GM19328 (cell line): ENCODE measurements at regions not wholly inside any gene's neighbourhood (a gene's known extent, or its start where the extent isn't known, plus 50 kb on each side); places are given as distances from the start of the nearest gene placed in this dataset.
"Not testable (repeated sequence)": the region's sequence is repeated elsewhere in the genome, so short reads cannot be mapped to it uniquely, and the experiment has no call there.

Experiments used
- ATAC-seq: cut with Tn5 transposase; IDR thresholded peaks from one replicate; pipeline ENCODE4 v1.9.1; 2021; ENCODE audit warnings: mild to moderate bottlenecking, moderate library complexity; ENCODE audit not compliant: unreplicated experiment

DNA sequence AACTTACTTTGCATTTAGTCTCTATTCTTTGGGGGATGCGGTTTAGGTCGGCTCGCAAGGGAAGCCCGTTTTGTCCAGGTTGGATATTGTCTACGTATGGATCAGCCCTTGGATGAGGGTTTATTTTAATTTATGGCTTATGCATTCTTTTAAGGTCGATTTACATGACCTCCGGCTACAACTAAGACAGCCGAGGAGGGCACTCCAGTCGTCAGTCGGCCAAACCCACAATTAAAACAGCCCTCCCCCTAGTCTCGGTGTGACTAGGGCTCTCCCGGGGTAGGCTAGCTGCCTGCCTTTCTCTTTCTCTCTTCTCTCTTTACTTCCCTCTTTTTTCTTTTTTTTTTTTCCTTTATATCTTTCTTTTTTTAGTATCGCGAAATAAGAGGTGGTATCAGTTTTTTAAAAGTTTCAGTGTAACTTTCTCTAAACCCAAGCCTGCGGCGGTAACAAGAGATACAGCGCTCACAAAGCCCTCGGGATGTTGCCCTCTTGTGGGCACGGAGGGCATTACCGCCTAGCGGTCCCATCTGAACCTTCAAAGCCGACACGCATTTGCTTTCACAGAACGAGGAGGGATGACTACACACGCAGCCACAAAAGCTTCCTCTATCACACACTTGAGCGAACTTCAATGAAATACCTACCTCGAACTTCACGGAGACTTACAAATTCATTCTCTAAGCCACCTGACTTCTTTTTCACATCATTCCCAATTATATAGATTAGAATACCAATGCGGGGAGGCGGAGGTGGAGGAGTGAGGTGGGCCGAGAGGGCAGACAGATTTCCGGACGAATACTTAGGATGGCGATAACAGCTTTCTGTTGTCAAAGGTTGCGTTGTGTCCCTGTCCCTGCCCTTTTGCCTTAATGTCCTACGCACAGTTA lies 132.3 kb upstream of the C11orf58 start:
- ATAC-seq = peak; percentile 68

DNA sequence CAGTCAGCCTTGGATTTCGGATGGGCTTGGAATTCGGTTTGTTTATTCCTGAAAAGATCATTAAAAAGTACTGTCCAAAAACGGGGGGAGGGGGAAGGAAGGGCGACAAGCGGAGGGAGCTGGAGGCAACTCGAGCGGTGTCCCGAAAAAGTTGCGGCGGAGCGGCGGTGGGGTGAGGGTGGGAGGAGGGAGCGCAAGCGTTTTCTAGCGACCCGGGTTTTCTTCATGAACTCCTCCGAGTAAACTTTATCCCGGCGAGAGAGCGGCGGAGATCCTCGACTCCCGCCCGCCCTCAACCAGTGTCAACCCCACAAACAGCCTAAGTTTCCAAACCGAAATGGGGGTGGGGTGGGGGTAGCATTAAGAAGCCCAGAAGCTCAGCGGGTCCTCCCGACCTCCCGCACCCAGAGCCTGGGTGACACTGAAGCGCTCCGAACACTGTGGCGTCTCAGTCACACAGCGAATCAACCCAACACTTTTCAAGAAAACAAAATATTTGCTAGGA lies 133.0 kb upstream of the C11orf58 start:
- ATAC-seq = no peak

DNA sequence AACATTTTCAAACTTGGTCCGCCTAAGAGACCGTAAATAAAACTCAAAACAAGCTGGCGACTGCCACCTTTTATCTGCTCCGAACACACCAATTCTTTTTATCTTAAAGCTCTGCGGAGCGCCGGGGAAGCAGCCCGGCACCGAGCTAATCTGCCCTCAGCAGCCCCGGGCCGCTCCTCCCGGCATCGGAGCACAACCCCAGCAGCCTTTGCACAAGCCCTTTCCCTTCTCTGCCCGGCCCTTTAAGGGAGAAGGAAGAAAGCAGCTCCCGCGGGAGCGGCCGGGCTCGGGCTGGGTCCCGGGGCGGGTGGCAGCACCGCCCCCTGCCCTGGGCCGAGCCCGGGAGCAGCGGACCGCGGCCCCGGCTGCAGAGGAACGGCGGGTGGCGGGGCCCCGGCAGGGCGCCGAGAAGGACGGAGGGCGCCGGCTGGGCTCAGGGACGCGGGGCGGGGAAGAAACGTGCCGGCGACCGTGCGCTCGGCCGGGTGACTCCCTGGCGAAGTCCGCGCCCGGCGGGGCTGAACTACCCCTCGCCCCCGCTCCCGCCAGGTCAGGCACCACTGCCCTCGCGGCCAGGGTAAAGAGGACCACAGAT lies 133.6 kb upstream of the C11orf58 start:
- no peak for ATAC-seq

DNA sequence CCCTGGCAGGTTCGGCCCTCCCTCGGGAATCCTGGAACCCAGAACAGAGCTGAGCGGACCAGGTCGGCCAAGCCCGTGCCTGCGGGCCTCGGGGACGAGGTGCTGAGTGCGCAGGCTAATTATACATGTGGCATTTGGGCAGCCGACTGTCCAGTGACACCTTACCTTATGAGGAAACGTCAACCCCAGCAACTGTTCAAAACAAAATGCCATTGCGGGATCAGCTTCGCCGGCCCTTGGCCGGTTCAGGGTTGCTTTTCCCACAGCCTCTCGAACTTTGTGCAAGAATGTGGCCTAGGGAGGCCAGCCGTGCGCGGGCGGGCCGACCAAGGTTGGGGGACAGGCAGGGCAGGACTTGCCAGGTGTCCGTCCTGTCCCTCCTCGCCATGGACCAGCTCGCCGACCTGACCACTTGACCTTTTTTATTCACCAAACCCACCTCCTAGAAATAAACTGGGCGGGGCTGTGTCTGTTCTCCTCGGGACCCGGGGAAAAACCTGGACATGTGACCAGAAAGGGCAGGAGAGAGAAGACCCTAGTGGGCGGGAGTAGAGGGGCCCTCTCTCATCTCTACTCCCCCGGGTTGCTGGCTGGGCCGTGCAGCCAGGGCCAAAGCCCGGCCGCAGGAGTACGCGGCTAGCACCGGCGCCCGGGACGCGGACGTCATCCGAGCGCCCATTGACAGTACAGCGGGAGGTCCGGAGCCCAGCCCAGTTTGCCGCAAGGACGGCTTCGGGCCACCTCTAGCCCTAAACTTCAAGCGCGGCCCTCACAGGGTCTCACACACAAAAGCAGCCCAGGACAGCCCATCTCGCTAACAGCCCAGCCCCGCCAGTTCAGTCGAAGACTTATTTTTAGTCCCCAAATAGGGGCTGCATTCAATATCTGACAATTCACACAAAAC lies 134.3 kb upstream of the C11orf58 start:
- no peak for ATAC-seq

DNA sequence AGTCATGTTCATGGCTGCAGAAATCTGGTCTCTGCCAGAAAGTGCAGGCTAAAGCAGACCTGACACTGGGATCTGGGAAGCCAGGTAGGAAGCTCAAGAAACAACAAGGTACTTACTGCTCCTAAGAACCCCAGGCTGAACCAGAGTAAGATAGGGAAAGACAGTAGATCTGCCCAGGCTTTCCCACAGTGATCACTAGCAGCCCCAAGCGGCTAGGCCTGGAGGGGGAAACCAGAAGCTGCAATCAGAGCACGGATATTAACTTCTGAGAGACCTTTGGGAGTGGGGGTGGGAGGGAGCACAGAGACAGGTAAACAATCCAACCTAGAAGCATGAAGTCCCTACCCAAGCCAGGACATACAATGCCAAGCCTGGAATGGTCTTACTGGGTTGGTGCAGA lies 135.2 kb upstream of the C11orf58 start:
- ATAC-seq = no peak

DNA sequence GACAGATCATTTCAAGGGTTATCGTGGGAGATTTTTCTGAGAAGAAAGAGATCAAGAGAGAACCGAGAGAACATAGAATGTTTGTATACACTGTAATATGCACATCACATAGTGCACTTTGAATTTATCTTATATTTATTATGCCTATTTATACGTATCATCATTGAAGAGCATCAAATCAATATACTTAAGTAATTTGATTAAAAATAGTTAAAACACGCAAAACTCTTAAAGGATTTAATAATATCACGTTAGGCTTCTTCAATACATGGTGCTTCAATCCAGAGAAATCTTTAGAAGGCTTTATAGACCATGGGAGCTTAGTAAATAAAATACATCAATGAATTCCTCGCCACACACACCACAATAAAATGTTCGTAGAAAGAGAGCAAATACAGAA lies 139.5 kb upstream of the C11orf58 start:
- ATAC-seq = no peak

DNA sequence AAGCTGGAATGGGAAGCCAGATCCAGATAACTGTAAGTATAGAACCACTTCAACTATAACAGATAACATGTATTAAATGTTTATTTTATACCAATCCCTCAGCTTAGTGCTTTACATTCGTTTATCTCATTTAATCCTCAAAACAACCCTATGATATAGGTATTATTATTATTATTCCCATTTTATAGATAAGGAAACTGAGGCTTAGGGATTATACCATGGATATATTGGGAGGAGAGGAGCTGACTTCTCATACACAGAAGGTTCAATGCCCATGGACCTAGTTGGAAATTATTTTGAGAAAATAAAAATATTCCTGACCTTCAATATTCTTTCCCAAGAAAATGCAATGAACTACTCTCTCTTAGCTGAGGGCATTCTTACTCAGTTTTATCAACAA lies 140.4 kb upstream of the C11orf58 start:
- ATAC-seq = no peak

DNA sequence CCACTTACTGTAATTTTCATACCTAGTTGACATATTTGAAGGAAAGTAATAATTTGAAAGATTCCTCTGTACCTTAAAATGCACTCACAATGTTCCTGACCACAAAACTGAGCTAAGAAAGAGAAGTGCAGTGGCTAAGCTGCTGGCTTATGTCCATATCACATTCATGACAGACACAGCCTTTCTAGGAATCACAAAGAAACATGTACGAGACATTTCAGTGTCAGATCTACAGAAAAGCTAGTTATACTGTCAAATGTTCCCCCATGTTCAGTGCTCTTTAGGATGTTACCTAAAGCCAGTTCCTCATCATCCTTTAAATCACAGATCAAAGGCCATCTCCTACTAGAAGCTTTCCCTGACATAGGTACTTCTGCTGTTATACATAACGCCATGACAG lies 142.2 kb upstream of the C11orf58 start:
- no peak for ATAC-seq

DNA sequence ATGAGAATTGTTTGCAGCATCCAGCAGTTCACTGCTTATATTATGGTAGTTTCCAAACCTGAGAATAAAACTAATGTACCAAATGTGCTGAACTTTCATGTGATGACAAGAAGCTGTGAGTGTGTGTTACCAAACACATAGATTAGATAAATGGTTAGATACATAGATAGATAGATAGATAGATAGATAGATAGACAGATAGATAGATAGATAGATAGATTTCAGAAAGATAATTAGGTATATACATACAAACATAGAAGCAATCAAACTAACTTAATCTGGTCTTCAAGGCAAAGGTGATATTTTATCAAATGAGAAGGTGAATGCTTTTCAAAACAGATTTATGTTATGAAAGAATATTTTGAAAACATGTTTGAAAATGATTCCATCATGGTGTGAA lies 147.3 kb upstream of the C11orf58 start:
- no peak for ATAC-seq

DNA sequence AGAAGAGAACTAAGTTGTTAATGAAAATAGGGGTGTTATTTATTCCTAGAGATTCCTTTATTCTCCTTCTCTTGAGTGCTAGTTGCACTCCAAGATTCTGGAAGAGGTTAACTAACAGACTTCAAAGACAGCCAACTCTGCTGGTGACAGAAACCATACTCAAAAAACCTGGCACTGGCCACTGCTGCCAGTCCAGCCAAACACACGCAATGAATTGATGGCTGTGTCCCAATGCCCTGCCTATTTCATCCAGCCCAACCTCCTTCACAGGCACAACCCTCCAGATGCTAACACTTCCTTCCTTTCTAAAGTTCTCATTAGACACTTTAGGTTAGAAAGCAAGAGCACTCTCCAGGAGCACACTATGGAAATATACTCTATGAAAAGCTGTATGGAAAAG lies 150.8 kb upstream of the C11orf58 start:
- ATAC-seq = no peak

DNA sequence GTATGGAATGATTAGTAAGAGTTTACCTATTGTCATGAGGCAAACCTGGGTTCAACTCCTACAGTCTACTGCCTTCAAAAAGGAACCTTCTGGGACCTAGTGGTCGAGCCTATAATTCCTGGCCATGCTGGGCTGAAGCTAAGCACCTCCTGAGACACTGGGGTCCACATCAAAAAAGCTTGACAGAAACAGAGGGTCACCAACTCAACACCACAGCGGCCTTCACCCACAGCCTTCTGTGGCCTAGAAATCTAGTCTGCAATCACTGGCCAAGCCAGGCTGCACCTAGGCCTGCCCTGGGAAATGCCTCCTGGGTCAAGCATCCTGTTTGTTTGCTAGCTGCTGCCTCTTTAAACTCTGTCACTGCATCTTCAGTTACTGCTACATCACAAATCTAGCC lies 153.9 kb upstream of the C11orf58 start:
- no peak for ATAC-seq

DNA sequence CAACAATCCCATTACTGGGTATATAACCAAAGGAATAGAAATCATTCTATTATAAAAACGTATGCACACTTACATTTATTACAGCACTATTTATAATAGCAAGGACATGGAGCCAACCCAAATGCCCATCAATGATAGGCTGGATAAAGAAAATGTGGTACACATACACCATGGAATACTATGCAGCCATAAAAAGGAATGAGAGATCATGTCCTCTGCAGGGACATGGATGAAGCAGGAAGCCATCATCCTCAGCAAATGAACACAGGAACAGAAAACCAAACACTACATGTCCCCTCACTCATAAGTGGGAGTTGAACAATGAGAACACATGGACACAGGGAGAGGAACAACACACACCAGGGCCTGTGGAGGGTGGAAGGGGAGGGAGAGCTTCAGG lies 157.4 kb upstream of the C11orf58 start:
- ATAC-seq = not testable (repeated sequence)

DNA sequence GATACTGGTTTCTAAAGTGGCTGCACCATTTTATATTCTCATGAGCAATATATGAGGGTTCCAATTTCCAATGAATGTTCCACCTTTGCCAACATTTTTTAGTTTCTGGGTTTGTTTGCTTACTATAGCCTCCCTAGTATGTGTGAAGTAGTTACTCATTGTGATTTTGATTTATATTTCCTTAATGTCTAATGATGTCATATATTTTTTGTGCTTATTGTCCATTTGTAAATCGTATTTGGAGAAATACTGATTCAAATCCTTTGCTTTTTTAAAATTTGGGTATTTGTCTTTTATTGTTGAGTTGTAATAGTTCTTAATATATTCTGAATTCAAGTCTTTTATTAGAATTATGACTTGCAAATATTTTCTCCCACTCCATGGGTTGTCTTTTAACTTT lies 161.0 kb upstream of the C11orf58 start:
- no peak for ATAC-seq

DNA sequence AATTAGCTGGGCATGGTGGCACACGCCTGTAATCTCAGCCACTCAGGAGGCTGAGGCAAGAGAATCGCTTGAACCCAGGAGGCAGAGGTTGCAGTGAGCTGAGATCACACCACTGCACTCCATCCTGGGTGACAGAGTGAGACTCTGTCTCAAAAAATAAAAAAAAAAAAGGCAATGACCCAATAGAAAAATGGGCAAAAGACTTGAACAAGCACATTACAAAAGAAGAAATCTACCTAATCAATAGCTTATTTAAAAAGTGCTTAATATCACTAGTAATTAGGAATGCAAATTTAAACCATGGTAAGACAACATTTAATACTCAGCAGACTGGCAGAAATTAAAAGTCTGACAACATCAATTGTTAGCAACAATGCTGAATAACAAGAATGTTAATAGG lies 163.6 kb upstream of the C11orf58 start:
- ATAC-seq = not testable (repeated sequence)

DNA sequence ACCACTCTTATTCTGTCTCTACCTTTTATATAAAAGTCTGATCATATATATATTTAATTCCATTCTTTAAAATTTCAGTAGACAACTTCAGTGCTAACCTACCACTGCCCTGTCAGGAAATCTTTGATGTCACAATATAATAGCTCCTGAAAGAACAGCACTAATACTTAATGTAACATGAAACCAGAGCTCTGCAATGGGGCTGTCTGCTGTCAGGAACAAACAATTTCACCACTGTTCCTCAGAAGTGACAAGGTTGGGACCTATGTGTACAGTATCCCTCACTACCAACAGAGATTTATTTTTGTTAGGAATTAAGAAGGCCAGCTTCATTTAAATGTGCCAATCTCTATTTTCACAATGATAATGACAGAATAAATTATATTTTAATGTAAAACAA lies 165.5 kb upstream of the C11orf58 start:
- no peak for ATAC-seq

DNA sequence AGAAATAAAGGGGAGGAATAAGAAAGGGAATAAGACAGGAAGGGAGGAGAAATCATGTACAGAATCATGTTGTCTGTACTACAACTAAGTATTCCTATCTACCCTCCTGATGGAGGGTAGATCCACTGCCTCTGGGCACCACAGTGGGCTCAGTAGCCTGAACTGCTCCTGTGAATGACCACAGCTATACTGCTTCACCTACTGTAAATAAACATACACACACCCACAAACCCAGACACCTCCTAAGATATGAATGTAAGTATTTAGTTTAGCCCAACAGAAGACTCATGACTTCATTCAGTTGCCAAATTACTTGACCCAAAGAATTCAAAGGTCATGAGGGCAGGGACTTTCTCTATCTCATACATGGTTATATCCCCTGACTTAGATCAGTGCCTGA lies 177.3 kb upstream of the C11orf58 start:
- ATAC-seq = no peak

DNA sequence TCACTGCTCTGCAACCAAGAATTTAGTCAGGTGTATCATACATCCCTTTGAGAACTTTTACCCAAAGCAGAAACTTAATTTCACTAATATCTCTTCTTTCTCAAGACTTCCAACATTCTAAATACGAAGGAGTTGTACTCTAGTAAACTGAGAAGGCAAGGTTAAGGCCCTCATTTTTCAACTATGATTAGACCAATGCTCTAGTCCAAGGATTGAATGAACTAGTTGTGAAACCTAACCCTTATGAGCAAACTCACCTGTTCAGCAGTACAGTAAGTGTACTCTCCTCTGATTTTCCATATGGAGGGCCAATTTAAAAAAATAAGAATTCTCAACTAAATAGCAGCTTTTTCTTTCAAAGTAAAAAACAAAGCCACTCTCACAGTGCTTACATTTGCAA lies 180.0 kb upstream of the C11orf58 start:
- no peak for ATAC-seq

DNA sequence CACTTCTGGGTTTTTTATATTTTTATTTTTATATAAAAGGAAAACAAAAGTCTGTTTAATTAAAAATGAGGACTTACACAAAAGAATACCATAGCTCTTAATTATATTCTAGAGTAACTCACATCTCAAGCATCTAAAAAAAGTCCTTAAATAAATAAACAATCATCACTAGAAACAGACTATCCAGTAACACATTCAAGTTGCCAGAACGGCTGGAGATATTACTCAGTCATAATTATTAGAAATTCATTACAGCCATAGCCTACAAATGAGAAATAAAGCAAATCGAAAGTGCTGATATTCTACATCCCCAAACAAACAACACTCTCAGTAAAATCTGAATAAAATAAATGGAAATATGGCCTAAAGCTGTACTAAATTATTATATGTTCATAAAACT lies 182.5 kb upstream of the C11orf58 start:
- no peak for ATAC-seq

DNA sequence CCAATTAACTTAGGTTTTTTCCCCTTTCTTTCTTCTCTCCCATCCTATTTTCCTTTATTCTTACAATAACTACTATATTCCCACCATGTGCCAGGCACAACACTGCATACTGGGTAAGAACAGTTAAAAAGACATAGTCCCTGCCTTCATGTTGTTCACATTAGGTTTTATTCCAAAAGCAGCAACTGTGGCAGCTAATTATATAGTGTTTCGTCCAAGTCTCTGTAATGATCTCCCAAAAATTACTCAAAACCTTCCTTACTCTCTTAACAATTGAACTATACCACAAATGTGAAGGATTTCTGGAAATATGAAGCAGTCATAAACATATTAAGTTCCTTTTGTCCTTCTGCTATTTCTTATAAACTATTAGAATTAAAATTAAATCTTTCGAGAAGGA lies 184.1 kb upstream of the C11orf58 start:
- ATAC-seq = no peak

DNA sequence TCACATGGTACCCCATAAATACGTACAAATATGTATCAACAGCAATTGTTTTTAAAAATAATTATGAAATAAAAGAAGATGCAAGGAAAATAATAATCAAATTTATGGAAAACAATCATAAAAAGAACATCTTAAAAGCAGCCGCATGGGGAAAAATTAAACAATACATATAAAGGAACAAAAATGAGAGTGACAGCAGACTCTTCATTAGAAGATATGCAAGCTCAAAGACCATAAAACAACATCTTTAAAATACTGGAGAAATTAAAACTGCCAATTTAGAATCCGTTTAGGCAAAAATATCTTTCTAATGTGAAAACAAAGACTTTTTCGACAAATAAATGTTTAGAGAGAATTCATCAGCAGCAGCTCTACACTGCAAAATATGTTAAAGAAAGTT lies 190.6 kb upstream of the C11orf58 start:
- ATAC-seq = no peak

DNA sequence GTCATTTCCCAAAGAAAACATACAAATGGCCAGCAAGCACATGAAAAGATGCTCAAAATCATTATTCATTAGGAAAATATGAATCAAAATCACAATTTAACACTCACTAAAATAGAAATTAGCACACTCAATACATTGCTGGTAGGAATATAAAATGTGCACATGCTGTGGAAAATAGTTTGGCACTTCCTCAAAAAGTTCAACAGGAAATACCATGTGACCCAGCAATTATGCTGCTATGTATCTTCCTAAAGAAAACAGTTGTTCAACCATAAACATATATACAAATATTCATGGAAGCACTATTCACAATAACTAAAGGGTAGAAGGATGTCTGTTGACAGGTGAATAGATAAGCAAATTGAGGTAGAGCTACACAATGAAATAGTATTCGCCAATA lies 187.3 kb upstream of the SOX6 start:
- no peak for ATAC-seq
